DMS114 treated with DMSO at 0.1 percent for 48 hours (cell line): ENCODE measurements at regions not wholly inside any gene's neighbourhood (a gene's known extent, or its start where the extent isn't known, plus 50 kb on each side); places are given as distances from the start of the nearest gene placed in this dataset.
A peak's percentile ranks its signal among the peaks of the same experiment; 100 is the strongest.
"Not testable (repeated sequence)": the region's sequence is repeated elsewhere in the genome, so short reads cannot be mapped to it uniquely, and the experiment has no call there.

ENCODE experiments used
- DNase-seq: peaks from one replicate; lab custom pipeline; 2025; ENCODE audit not compliant: unreplicated experiment; lab: John Stamatoyannopoulos, UW

GRCh38 chr16:35195173-35195863 lies 1735.9 kb downstream of the TP53TG3F start:
- no peak for DNase-seq

GRCh38 chr16:35195864-35196216 lies 1736.4 kb downstream of the TP53TG3F start:
- no peak for DNase-seq

GRCh38 chr16:35196313-35196712 lies 1736.9 kb downstream of the TP53TG3F start:
- DNase-seq: no peak

- no peak for DNase-seq
These were observed 1738.2 kb downstream of the TP53TG3F start for GRCh38 chr16:35197656-35198055.

- DNase-seq: no peak
These were observed 1739.1 kb downstream of the TP53TG3F start for GRCh38 chr16:35198223-35199199.

GRCh38 chr16:35200662-35201061 lies 1741.2 kb downstream of the TP53TG3F start:
- DNase-seq: no peak

- no peak for DNase-seq
These were observed 1741.7 kb downstream of the TP53TG3F start for GRCh38 chr16:35201151-35201550.

- DNase-seq: no peak
These were observed 1744.2 kb downstream of the TP53TG3F start for GRCh38 chr16:35203636-35204035.

- DNase-seq: peak; percentile 96
These were observed 1747.9 kb downstream of the TP53TG3F start for GRCh38 chr16:35207059-35207999.

- DNase-seq: peak; percentile 65
These were observed 1748.9 kb downstream of the TP53TG3F start for GRCh38 chr16:35208001-35208935.

- DNase-seq: no peak
These were observed 1751.4 kb downstream of the TP53TG3F start for GRCh38 chr16:35210681-35211433.

- no peak for DNase-seq
These were observed 1755.4 kb downstream of the TP53TG3F start for GRCh38 chr16:35214840-35215239.

GRCh38 chr16:35215287-35215686 lies 1755.9 kb downstream of the TP53TG3F start:
- DNase-seq: no peak

GRCh38 chr16:35216261-35216660 lies 1756.8 kb downstream of the TP53TG3F start:
- not testable (repeated sequence) for DNase-seq

GRCh38 chr16:35221482-35222185 lies 1762.2 kb downstream of the TP53TG3F start:
- DNase-seq: no peak

- DNase-seq: no peak
These were observed 1775.3 kb downstream of the TP53TG3F start for GRCh38 chr16:35234679-35235078.

- no peak for DNase-seq
These were observed 1780.1 kb downstream of the TP53TG3F start for GRCh38 chr16:35239561-35239960.

GRCh38 chr16:35249051-35249450 lies 1789.6 kb downstream of the TP53TG3F start:
- DNase-seq: no peak
